Erythroblast (primary cell): ENCODE measurements at regions not wholly inside any gene's neighbourhood (a gene's known extent, or its start where the extent isn't known, plus 50 kb on each side); places are given as distances from the start of the nearest gene placed in this dataset.

Experiments used
- GATA1 ChIP-seq: IDR thresholded peaks from 2 replicates; pipeline ENCODE4 v1.6.1; 2011; ENCODE audit warnings: low read depth, mild to moderate bottlenecking, control low read depth, low read length, moderate library complexity
- POLR2A ChIP-seq: IDR thresholded peaks from 2 replicates; pipeline ENCODE4 v1.6.1; 2011; ENCODE audit warnings: mild to moderate bottlenecking, low read length

GRCh38 chr14:94677747-94678146 lies 65.6 kb downstream of the SERPINA3 start:
- no peak for TF ChIP-seq POLR2A
- no peak for TF ChIP-seq GATA1
